NCI-H774 (cell line): ENCODE measurements at regions not wholly inside any gene's neighbourhood (a gene's known extent, or its start where the extent isn't known, plus 50 kb on each side); places are given as distances from the start of the nearest gene placed in this dataset.
A peak's percentile ranks its signal among the peaks of the same experiment; 100 is the strongest.
"Not testable (repeated sequence)": the region's sequence is repeated elsewhere in the genome, so short reads cannot be mapped to it uniquely, and the experiment has no call there.

Source experiments
- DNase-seq: peaks from one replicate; lab custom pipeline; 2025; lab: John Stamatoyannopoulos, UW

DNA sequence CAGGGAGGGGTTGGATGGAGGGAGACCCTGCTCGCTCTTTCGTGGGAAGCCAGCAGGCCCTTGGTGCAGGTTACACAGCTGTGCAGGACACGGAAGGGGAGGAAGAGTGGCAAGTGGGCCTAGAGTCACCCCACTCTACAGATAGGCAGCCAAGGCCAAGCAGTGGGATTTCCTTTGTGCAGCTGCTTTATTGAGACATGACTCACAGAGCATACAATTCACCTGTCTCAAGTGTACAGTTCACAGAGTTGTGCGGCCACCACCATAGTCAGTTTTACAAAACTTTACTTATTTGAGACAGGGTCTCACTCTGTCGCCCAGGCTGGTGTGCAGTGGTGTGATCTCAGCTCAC is 91.2 kb upstream of the CIBAR2 start:
- no peak for DNase-seq

- no peak for DNase-seq
Observed at GRCh38 chr16:85204242-85205010, 92.2 kb upstream of the CIBAR2 start.

DNA sequence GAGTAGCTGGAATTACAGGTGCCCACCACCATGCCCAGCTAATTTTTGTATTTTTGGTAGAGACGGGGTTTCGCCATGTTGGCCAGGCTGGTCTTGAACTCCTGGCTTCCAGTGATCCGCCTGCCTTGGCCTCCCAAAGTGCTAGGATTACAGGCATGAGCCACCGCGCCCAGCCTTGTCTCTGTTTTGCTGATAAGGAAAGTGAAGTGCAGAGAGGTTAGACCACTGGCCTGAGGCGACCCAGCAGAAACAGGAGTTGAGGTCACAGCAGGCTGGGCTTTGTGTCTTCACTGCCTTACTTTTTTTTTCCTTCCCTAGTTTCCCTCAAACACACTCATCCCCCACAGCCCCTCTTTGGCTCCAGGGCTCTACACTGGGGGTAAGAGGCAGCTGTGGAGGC is 93.0 kb upstream of the CIBAR2 start:
- not testable (repeated sequence) for DNase-seq

DNA sequence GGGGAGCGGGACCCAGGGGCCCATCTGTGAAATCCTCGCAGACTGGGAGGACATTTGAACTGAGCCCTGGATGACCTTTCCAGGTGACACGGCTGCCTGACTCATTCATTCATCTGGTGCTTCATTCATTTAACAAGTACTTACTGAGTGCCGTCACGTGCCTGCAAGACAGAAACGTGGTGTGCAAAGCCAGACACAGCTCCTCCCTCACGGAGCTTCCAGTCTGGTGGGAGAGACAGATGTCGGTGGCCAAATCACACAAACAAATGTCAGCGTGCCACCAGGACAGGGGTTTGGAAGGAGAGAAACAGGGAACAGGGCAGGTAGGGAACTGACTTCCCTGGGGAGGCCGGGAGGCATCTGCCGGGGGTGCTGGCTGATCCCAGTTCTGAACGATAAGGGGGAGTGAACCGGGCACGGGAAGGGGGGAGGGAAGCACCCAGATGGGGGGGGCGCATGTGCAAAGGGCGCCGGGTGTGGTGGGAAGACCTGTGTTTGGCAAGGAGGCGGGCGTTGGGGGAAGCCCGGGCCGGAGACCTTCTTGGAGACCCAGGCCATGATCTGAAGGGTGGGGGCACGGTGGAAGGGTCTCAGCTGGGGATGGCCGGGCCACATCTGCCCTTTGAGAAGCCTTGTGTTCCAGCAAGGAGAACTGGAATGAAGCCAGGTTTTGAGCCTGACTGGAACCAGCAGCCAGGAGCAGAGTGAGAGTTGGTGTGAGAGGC is 93.6 kb upstream of the CIBAR2 start:
- no peak for DNase-seq

- DNase-seq = no peak
Observed at GRCh38 chr16:85206472-85207356, 94.4 kb upstream of the CIBAR2 start.

GRCh38 chr16:85207357-85207921 is 95.2 kb upstream of the CIBAR2 start:
- DNase-seq = no peak

DNA sequence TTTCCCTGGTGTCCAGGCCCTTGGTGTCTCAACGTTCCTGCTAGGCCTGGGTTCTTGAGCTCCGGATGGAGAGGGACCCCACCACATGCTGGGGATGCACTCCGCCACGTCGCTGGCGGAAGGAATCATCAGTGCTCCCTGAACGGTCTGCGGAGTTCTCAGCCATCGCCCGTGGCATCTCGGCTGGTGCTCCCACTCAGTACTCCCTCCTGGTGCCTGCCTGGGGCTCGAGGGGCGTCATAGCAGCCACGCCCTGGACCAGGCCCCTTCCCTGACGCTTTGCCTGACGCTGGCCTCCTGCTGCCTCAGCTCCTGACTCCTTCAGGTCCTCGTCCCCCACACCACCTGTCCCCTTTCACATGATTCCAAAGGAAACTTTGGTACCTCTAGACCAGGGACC is 95.9 kb upstream of the CIBAR2 start:
- no peak for DNase-seq

GRCh38 chr16:85208643-85209520 is 96.6 kb upstream of the CIBAR2 start:
- no peak for DNase-seq

GRCh38 chr16:85209526-85210121 is 97.4 kb upstream of the CIBAR2 start:
- DNase-seq = no peak

GRCh38 chr16:85210423-85211169 is 98.3 kb upstream of the CIBAR2 start:
- no peak for DNase-seq

GRCh38 chr16:85211271-85211801 is 99.1 kb upstream of the CIBAR2 start:
- no peak for DNase-seq

DNA sequence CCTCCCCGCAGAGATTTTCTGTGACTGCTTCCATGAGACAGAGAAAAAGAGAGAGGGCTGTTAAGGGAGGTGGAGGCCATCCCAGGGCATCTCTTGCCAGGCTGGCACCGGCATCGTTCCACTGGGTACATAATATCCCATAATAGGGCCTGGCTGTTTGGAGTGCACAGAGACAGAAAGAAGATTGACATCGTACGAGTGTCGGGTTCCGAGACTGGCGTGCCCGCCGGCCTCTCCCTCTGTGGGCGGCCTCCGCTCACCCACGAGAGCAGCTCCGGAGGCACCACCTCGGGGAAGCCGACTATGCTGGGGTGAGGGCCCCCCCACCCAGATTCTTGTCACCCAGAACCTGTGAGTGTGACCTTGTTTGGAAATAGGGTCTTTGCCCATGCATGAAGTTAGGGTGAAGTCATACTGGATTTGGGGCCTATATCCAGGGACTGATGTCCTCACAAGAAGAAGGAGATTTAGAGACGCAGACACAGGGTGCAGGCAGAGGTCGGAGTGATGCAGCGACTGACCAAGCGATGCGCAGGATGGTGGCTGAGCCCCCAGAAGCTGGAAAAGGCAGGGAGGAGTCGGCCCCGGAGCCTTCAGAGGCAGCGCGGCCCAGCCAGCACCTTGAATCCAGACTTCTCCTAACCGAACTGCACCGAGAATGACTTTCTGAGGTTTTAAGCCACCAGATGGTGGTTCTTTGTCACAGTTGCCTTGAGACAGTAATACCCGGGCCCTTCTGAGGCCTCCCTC is 101.8 kb upstream of the CIBAR2 start:
- no peak for DNase-seq

GRCh38 chr16:85215478-85216118 is 103.3 kb upstream of the CIBAR2 start:
- peak; percentile 2 for DNase-seq

DNA sequence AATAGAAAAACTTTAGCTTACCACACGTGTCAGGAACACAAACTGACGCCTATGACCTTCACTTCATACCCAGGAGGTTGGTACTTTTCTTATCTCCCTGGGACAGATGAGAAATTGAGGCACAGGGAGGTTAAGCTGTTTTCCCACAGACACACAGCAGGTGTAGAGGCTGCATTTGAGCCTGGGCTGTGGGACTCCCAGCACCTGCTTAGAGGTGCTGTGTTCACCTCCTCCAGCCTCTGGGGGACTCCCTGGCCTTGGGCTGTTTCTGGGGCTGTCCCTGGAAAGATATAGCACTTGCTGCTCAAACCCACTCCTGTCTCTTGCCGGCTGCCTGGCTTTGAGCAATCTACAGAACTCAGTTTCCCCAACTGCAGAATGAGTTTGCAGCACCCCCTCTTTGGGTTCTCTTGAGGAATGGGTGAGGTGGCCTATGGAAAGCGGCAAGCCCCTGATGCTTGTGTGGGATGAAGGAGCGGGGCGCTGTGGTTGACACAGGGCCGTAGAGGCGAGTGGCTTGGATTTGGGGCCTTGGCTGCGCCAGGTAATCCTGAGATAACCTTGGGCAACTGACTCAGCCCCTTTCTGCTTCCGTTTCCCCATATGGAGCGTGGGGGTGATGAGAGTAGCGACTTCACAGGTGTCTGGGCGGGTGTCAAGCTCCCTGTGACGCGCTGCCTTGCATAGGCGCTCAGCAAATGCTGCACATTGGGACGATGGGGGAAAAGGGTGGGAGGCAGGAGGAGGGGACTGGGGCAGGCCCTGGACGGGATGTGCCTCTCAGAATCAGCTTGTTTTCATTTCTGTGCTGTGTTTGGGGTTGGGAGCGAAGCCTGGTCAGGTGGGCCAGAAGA is 104.5 kb upstream of the CIBAR2 start:
- DNase-seq = no peak

DNA sequence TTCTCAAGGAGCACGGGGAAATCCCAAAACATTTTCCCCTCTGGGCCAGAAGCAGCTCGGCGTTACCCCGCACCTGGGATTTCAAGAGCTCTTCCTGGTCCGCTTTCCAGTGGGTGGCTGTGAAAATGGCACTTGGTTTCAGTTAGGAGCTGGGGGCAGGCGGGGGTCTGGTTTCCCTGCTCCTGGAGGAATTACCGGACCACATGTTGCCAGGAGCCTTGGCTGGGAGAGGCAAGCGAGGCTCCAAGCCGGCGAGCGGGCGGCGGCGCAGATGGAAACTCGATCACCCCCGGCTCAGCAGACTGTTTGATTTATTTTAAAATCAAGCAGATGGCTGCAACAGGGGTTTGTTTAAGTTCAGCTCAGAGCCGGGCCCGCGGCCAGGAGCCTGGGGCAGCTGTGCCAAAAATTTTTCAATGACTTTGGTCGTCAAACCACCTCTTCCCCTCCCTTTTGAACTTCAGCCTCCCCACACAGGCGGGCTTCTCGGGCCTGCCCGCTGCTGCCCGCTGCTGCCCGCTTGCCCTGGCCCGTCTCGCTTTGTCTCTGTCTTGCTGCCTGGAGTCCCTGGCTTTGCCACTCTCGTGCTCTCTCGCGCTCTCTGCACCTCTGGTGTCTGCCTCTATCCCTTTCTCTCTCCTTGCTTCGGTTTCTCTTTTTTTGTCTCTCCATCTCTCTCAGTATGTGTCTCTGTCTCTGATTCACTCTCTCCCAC is 108.0 kb upstream of the CIBAR2 start:
- peak; percentile 47 for DNase-seq

GRCh38 chr16:85220964-85221731 is 108.9 kb upstream of the CIBAR2 start:
- no peak for DNase-seq
